Cerebellar cortex (tissue), 1 donor: ENCODE measurements at regions not wholly inside any gene's neighbourhood (a gene's known extent, or its start where the extent isn't known, plus 50 kb on each side); places are given as distances from the start of the nearest gene placed in this dataset.

Experiments
- DNase-seq: peaks from one replicate; pipeline ENCODE4 v3.0.0-alpha.2; 2015; ENCODE audit warnings: low spot score

DNA sequence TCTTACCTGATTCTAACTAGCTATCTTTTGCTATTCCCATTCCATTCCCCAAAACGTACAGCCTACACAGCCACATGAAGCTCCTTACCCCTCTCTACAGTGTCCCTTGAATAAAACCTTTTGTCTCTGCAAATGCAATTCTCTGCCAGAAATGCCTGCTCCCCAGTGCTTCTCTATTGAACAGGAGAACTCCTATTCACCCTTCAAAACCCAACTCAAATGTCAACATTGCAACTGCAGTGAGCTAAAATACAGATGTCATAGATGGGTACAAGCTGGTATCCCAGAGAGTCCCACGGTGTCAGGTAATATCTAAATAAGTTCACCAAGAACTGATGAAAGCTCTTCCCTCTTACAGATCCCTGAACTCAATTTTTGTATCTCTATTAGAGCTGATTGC, 421.7 kb downstream of the INSC start:
- no peak for DNase-seq

GRCh38 chr11:15539645-15540044, 424.9 kb downstream of the INSC start:
- no peak for DNase-seq

GRCh38 chr11:15541079-15541478, 426.4 kb downstream of the INSC start:
- no peak for DNase-seq

DNA sequence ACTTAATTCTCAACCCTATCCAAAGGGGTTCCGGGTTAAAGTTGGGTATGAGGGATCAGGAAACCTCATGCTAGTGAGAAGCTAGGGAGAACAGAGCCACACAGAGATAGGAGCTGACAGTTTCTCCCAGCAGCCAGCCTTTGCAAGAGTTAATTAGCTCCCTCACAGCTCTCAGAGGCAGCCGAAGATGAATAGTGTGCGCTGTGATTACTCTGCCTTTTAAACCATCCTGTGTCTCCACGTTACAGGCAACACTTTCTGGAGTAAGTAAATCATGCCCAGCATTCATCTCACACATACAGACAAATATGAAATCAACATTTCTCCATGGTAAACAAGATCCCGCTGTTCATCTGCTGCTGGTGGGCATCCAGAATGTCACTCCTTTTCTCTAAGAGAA, 429.6 kb downstream of the INSC start:
- DNase-seq, result no peak

DNA sequence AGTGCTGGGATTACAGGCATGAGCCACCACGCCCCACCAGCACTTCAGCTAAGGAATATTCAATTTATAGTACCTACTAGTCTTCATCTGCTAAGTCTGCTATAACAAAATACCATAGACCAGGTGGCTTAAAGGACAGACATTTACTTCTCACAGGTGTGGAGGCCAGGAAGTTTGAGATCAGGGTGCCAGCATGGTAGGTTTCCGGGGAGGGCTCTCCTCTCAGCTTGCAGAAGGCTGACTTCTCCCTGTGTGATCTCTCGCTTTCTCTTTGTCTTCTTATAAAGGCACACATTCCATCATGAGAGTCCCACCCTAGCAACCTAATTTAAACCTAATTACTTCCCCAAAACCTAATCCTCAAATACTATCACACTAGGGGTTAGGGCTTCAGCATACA, 433.0 kb downstream of the INSC start:
- no peak for DNase-seq

GRCh38 chr11:15551901-15552851, 437.5 kb downstream of the INSC start:
- DNase-seq, result no peak

DNA sequence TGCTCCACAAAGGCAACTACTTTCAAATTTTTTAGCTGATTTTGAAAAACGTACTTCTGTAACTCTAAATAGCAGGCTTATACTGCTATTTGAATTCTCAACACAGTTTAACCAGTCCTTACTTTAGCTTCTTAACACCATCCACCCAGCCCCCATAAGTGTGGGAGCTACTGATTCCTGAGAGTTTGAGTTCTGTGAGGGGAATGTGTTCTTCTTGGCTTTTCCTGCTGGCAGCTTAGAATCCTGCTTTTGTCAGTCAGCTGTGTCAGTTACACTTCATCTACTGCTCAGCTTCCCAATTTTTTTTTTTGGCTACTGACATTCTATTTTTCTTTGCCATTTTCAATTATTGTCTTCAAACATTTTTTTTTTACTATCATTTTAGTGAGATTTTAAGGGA, 440.4 kb downstream of the INSC start:
- DNase-seq, result no peak

- no peak for DNase-seq
Measured at GRCh38 chr11:15557457-15558230, 442.9 kb downstream of the INSC start.

DNA sequence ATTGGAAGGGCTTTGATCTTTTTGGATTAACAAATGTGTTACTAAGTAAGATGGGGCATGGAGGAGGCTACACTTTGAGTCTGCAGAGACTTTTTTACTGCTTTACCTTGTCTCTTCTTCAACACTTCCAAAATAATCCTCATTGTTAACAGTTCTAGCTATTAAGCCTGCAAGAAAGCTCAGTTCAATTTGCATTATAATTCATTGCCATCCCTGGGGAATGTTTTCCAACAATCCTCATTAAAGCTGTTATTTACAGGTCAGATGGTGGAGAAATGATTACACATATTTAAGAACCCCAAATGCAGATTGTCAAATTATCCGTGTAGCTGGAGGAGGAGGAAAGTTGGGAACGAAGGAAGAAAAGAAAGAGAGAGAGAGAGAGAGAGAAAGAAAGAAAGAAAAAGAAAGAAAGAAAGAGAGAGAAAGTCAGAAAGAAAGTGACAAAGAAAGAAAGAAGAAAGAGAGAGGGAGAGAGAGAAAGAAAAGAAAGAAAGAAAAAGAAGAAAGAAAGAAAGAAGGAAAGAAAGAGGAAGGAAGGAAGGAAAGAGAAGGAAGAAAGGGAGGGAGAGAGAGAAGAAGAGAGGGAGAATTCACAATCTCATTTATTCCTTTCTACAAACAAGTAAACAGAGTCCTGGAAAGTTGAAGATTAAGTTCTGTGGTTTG, 443.9 kb downstream of the INSC start:
- no peak for DNase-seq

DNA sequence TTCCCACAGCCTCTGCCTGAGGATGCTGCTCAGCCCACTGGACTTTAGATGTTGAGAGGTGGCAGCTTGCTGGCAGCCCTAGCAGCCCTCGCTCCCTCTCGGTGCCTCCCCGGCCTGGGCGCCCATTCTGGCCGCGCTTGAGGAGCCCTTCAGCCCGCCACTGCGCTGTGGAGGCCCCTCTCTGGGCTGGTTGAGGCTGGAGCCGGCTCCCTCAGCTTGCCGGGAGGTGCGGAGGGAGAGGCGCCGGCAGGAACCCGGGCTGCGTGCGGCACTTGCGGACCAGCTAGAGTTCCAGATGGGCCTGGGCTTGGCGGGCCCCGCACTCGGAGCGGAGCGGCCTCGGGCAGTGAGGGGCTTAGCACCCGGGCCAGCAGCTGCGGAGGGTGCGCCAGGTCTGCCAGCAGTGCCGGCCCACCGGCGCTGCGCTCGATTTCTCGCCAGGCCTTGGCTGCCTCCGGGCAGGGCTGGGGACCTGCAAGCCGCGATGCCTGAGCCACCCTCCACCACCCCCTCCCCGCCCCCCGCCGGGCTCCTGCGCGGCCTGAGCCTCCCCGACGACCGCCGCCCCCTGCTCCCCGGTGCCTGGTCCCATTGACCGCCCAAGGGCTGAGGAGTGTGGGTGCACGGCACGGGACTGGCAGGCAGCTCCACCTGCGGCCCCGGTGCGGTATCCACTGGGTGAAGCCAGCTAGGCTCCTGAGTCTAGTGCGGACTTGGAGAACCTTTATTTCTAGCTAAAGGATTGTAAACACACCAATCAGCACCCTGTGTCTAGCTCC, 446.2 kb downstream of the INSC start:
- DNase-seq, result no peak

- no peak for DNase-seq
Measured at GRCh38 chr11:15562230-15562629, 447.5 kb downstream of the INSC start.

DNA sequence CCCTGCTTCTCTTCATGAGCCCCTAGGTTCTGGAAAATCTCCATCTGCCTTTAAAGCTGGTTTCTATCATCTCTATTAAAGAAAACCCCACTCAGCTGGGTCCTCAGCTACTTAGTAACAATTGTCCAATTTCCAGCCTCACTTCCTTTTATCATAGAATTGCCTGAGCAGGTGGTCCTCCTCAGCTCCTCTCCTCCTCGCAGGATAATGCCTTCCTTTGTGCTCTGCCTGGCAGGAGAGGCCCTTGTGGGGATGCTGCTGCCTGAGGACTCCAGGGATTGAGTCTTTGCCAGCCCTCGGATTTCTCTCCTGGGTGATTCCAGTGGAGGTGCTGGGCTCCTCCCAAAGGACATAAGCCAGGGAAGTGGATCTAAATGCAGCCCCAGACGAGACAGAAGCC, 448.3 kb downstream of the INSC start:
- no peak for DNase-seq

GRCh38 chr11:15565880-15566279, 451.2 kb downstream of the INSC start:
- DNase-seq, result no peak

GRCh38 chr11:15568440-15568839, 453.7 kb downstream of the INSC start:
- no peak for DNase-seq

DNA sequence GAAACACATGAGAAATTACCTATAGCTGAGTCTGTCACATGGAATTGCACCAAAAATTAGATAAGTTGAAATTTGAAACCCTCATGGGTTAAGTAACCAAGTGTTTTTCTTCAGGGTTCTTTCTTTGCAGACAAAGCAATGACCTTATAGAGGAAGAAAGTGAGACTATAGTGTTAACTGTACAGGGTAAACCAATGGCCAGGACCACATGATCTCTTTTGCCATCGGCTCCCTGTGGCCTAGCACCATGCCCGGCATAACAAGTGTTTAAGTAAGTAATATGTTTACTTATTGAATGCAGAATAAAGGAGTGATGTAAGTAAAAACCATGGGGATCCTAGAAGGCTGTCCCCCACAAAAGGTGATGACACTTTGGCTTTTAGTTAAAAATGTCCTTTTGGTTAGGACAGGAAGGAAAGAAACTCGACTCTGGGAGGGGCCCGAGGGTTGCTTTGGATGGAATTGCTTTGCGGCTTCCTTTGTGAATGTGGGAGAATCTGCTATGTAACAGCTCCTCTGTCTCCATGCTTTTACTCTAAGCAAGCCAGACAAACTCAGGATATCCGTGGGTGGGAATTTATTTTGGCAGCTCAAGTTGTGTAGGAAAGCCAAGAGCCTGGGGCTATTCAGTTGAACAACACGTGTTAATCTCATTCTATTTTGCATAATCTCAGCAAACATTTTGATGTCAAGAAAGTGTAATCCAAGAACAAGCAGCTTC, 454.7 kb downstream of the INSC start:
- DNase-seq, result peak; percentile 72

DNA sequence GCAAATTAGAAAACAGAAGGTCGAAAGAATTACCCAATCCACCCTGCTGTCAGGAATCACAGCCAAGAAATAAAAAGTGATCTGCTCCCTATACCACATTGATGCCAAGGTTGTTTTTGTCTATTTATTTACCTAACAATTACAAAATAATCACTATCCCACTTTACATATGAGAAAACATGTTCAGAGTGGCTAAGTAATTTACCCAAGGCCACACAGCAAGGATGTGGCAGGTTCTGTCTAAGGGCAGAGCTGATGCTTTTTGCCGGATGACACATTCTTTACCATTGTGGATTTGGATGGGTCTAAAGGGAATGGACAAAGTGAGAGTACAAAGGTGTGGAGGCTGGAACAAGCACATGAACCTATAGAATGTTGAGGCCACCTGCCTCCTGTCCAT, 460.7 kb downstream of the INSC start:
- no peak for DNase-seq

DNA sequence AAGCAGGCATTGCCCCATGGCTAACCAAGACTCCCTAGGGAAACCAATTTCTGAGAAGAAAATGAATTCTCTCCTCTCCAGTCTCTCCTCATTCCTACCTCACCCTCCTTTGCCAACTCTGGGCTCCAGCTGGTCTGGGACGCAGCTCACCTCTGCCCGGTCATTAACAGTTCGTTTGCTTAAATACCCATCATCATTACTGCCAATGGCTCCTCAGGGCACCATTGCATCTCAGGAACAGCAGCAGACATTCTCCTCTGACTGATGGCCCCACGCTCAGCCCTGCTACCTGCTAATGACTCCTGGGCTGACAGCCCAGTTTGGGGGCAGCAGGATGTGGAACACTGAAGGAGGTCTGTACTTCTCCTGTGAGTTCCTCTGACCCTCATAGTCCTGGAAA, 462.0 kb downstream of the INSC start:
- DNase-seq, result no peak

- no peak for DNase-seq
Measured at GRCh38 chr11:15577519-15577918, 462.8 kb downstream of the INSC start.

DNA sequence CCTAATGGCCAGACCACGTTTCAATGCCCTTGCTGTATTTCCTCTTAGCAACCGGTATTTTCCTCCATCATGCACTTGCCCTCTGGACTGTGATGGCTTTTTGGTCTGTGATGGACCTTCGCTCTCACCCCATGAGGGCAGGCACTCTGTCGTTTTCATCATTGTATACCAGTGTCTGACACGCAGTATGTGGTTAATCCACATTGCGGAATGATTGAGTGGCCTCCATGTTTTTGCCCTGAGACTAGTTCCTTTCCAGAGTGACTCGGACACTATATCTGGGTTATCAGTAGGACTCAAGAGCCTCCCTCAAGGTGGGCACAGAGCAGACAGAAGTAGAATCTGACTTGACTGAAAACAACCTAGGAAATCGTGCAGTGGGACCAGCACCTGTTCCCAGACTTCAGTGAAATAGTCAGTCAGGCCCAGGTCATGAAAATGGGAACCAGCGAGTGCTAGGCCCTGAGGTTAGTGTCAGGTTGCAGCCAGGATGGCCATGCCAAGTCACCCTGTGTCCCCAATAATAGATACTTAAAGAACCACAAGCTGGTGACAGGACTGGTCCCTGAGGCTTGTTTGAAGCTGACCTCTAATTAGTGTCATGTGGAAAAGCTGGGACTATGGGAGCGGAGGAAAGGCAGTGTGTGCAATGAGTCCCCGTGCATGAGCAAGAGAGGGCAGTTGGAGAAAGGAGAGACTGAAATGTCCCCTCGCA, 464.7 kb downstream of the INSC start:
- no peak for DNase-seq

GRCh38 chr11:15580056-15580774, 465.5 kb downstream of the INSC start:
- no peak for DNase-seq
